ENCODE measurements at regions not wholly inside any gene's neighbourhood (a gene's known extent, or its start where the extent isn't known, plus 50 kb on each side); places are given as distances from the start of the nearest gene placed in this dataset.

- no peak for TF ChIP-seq CTCF (IDR thresholded peaks at IDR 0.05)
- no peak for TF ChIP-seq POLR2A (IDR thresholded peaks at IDR 0.05)
- no peak for TF ChIP-seq POLR2AphosphoS5 (IDR thresholded peaks at IDR 0.05)
- no peak for TF ChIP-seq EP300 (IDR thresholded peaks at IDR 0.05)
Measured at GRCh38 chr14:101460521-101460920, 100.8 kb upstream of the DIO3 start.
